ENCODE measurements at regions not wholly inside any gene's neighbourhood (a gene's known extent, or its start where the extent isn't known, plus 50 kb on each side); places are given as distances from the start of the nearest gene placed in this dataset.

- TF ChIP-seq CREB1 (IDR thresholded peaks at IDR 0.05; ENCODE audit: low read depth) (no peak), EGR1 (IDR thresholded peaks at IDR 0.05) (no peak), TEAD4 (IDR thresholded peaks at IDR 0.05) (no peak), YY1 (IDR thresholded peaks at IDR 0.05; ENCODE audit: low read depth) (no peak), TAF1 (IDR thresholded peaks at IDR 0.05; ENCODE audit: low read depth) (no peak), FOXM1 (IDR thresholded peaks at IDR 0.05; ENCODE audit: borderline replicate concordance, low read depth) (no peak), RAD21 (IDR thresholded peaks at IDR 0.05; ENCODE audit: low read depth) (no peak)
These were observed 1156.7 kb upstream of the PCDH9 start for GRCh38 chr13:68386808-68387207.

- TF ChIP-seq EP300 (IDR thresholded peaks at IDR 0.05; ENCODE audit: borderline replicate concordance) (no peak), REST (IDR thresholded peaks at IDR 0.05; ENCODE audit: low read depth) (no peak), CREB1 (IDR thresholded peaks at IDR 0.05; ENCODE audit: low read depth) (no peak)
These were observed 1150.2 kb upstream of the PCDH9 start for GRCh38 chr13:68380041-68380973.

GRCh38 chr13:68378294-68378693, 1148.2 kb upstream of the PCDH9 start:
- TF ChIP-seq NFIC (IDR thresholded peaks at IDR 0.05) (no peak), USF1 (IDR thresholded peaks at IDR 0.05) (no peak), TCF12 (IDR thresholded peaks at IDR 0.05; ENCODE audit: low read depth) (no peak), FOXM1 (IDR thresholded peaks at IDR 0.05; ENCODE audit: borderline replicate concordance, low read depth) (no peak), CREB1 (IDR thresholded peaks at IDR 0.05; ENCODE audit: low read depth) (no peak), EGR1 (IDR thresholded peaks at IDR 0.05) (no peak), EP300 (IDR thresholded peaks at IDR 0.05; ENCODE audit: borderline replicate concordance) (no peak), TAF1 (IDR thresholded peaks at IDR 0.05; ENCODE audit: low read depth) (no peak)

- TF ChIP-seq MAX (IDR thresholded peaks at IDR 0.05) (no peak), FOXM1 (IDR thresholded peaks at IDR 0.05; ENCODE audit: borderline replicate concordance, low read depth) (no peak), RAD21 (IDR thresholded peaks at IDR 0.05; ENCODE audit: low read depth) (no peak), ZBTB7A (IDR thresholded peaks at IDR 0.05; ENCODE audit: low read depth) (no peak), CEBPB (IDR thresholded peaks at IDR 0.05) (no peak), YY1 (IDR thresholded peaks at IDR 0.05; ENCODE audit: low read depth) (no peak), CREB1 (IDR thresholded peaks at IDR 0.05; ENCODE audit: low read depth) (no peak)
These were observed 1144.9 kb upstream of the PCDH9 start for GRCh38 chr13:68375004-68375403.

GRCh38 chr13:68369739-68370138, 1139.6 kb upstream of the PCDH9 start:
- no peak for TF ChIP-seq YY1 (IDR thresholded peaks at IDR 0.05; ENCODE audit: low read depth)
- TF ChIP-seq EP300 (IDR thresholded peaks at IDR 0.05; ENCODE audit: borderline replicate concordance) = no peak
- TF ChIP-seq EGR1 (IDR thresholded peaks at IDR 0.05) = no peak
- no peak for TF ChIP-seq TEAD4 (IDR thresholded peaks at IDR 0.05)
- no peak for TF ChIP-seq RAD21 (IDR thresholded peaks at IDR 0.05; ENCODE audit: low read depth)
- no peak for TF ChIP-seq USF1 (IDR thresholded peaks at IDR 0.05)
- TF ChIP-seq NFIC (IDR thresholded peaks at IDR 0.05) = no peak
- TF ChIP-seq TCF12 (IDR thresholded peaks at IDR 0.05; ENCODE audit: low read depth) = no peak
- no peak for TF ChIP-seq REST (IDR thresholded peaks at IDR 0.05; ENCODE audit: low read depth)
- no peak for TF ChIP-seq FOXM1 (IDR thresholded peaks at IDR 0.05; ENCODE audit: borderline replicate concordance, low read depth)
- no peak for TF ChIP-seq MAX (IDR thresholded peaks at IDR 0.05)
- TF ChIP-seq ZBTB7A (IDR thresholded peaks at IDR 0.05; ENCODE audit: low read depth) = no peak

GRCh38 chr13:68368922-68369321, 1138.8 kb upstream of the PCDH9 start:
- no peak for TF ChIP-seq RAD21 (IDR thresholded peaks at IDR 0.05; ENCODE audit: low read depth)
- TF ChIP-seq FOXM1 (IDR thresholded peaks at IDR 0.05; ENCODE audit: borderline replicate concordance, low read depth) = no peak
- TF ChIP-seq CEBPB (IDR thresholded peaks at IDR 0.05) = no peak
- no peak for TF ChIP-seq REST (IDR thresholded peaks at IDR 0.05; ENCODE audit: low read depth)
- TF ChIP-seq ZBTB7A (IDR thresholded peaks at IDR 0.05; ENCODE audit: low read depth) = no peak
- TF ChIP-seq YY1 (IDR thresholded peaks at IDR 0.05; ENCODE audit: low read depth) = no peak
- TF ChIP-seq EGR1 (IDR thresholded peaks at IDR 0.05) = no peak
- no peak for TF ChIP-seq TCF12 (IDR thresholded peaks at IDR 0.05; ENCODE audit: low read depth)
- no peak for TF ChIP-seq CREB1 (IDR thresholded peaks at IDR 0.05; ENCODE audit: low read depth)
- no peak for TF ChIP-seq TEAD4 (IDR thresholded peaks at IDR 0.05)
- no peak for TF ChIP-seq EP300 (IDR thresholded peaks at IDR 0.05; ENCODE audit: borderline replicate concordance)
- TF ChIP-seq NFIC (IDR thresholded peaks at IDR 0.05) = no peak
- TF ChIP-seq TAF1 (IDR thresholded peaks at IDR 0.05; ENCODE audit: low read depth) = no peak
